WTC11 (cell line): ENCODE measurements at regions not wholly inside any gene's neighbourhood (a gene's known extent, or its start where the extent isn't known, plus 50 kb on each side); places are given as distances from the start of the nearest gene placed in this dataset.

Experiments
- ATAC-seq: fragments of 200-7000 bp; cut with Tn5 transposase; 2 replicates; pipeline ENCODE4 v1.10.0; 2021; ENCODE audit warnings: mild to moderate bottlenecking, moderate library complexity
- CTCF ChIA-PET: fragments of 300-600 bp; sonication (Branson Sonifier 250); formaldehyde crosslinking; loops from one replicate; lab custom pipeline; 2021; ENCODE audit warnings: antibody characterized with exemption; lab: Charles Lee
- POLR2A ChIA-PET: fragments of 350-600 bp; sonication (Branson Sonifier 250); formaldehyde crosslinking; loops from one replicate; lab custom pipeline; 2021; ENCODE audit warnings: antibody characterized with exemption; lab: Charles Lee
- DNase-seq: peaks from one replicate; pipeline ENCODE4 v3.0.0; 2021; ENCODE audit warnings: low spot score
- H3K27ac Mint-ChIP-seq: 2 replicates; pipeline ENCODE4 v1.8.0; 2021; ENCODE audit warnings: mixed read lengths
- H3K27me3 Mint-ChIP-seq: 2 replicates; pipeline ENCODE4 v1.8.0; 2021; ENCODE audit warnings: low read depth, mild to moderate bottlenecking, moderate library complexity, mixed read lengths
- H3K36me3 Mint-ChIP-seq: 2 replicates; pipeline ENCODE4 v1.8.0; 2021; ENCODE audit warnings: mixed read lengths
- H3K4me1 Mint-ChIP-seq: 2 replicates; pipeline ENCODE4 v1.8.0; 2022; ENCODE audit warnings: mixed read lengths
- H3K4me3 Mint-ChIP-seq: 2 replicates; pipeline ENCODE4 v1.8.0; 2021; ENCODE audit warnings: mild to moderate bottlenecking, moderate library complexity, mixed read lengths
- H3K9me3 Mint-ChIP-seq: 2 replicates; pipeline ENCODE4 v1.8.0; 2021; ENCODE audit warnings: mixed read lengths
- AR ChIP-seq: fragments of 250-450 bp; sonication (Bioruptor Pico); IDR thresholded peaks from 2 replicates; pipeline ENCODE4 v1.9.0; 2021; ENCODE audit warnings: mild to moderate bottlenecking
- ARID4B ChIP-seq: sonication (generic); formaldehyde crosslinking; IDR thresholded peaks from 2 replicates; pipeline ENCODE4 v1.8.0; 2023; ENCODE audit warnings: missing genetic modification reagents, mild to moderate bottlenecking, borderline replicate concordance
- ESRRA ChIP-seq: sonication (generic); formaldehyde crosslinking; IDR thresholded peaks from 2 replicates; pipeline ENCODE4 v1.8.1; 2022; ENCODE audit warnings: mild to moderate bottlenecking, missing genetic modification reagents, borderline replicate concordance
- ETV6 ChIP-seq: sonication (generic); formaldehyde crosslinking; IDR thresholded peaks from 2 replicates; pipeline ENCODE4 v1.8.1; 2022; ENCODE audit warnings: mild to moderate bottlenecking, missing genetic modification reagents
- FOXK1 ChIP-seq: sonication (generic); formaldehyde crosslinking; IDR thresholded peaks from 2 replicates; pipeline ENCODE4 v1.8.0; 2022; ENCODE audit warnings: mild to moderate bottlenecking, moderate library complexity, missing genetic modification reagents
- GABPB1 ChIP-seq: sonication (generic); formaldehyde crosslinking; IDR thresholded peaks from 2 replicates; pipeline ENCODE4 v1.8.1; 2023; ENCODE audit warnings: mild to moderate bottlenecking, missing genetic modification reagents
- KAT7 ChIP-seq: sonication (generic); formaldehyde crosslinking; IDR thresholded peaks from 2 replicates; pipeline ENCODE4 v1.8.1; 2023; ENCODE audit warnings: missing genetic modification reagents, mild to moderate bottlenecking, borderline replicate concordance
- NR1H2 ChIP-seq: sonication (generic); formaldehyde crosslinking; IDR thresholded peaks from 2 replicates; pipeline ENCODE4 v1.9.0; 2021; ENCODE audit warnings: mild to moderate bottlenecking, moderate library complexity, missing genetic modification reagents
- PRRX2 ChIP-seq: fragments of 250-450 bp; sonication (Bioruptor Pico); IDR thresholded peaks from 2 replicates; pipeline ENCODE4 v1.8.0; 2021; ENCODE audit warnings: mild to moderate bottlenecking
- SOX15 ChIP-seq: fragments of 250-450 bp; sonication (Bioruptor Pico); IDR thresholded peaks from 2 replicates; pipeline ENCODE4 v1.9.0; 2021; ENCODE audit warnings: mild to moderate bottlenecking
- USF2 ChIP-seq: sonication (generic); formaldehyde crosslinking; IDR thresholded peaks from 2 replicates; pipeline ENCODE4 v1.8.1; 2023; ENCODE audit warnings: mild to moderate bottlenecking, missing genetic modification reagents, moderate library complexity
- ZNF317 ChIP-seq: sonication (generic); formaldehyde crosslinking; IDR thresholded peaks from 2 replicates; pipeline ENCODE4 v1.8.1; 2023; ENCODE audit warnings: low read depth, mild to moderate bottlenecking, moderate library complexity, missing genetic modification reagents, borderline replicate concordance
- ZNF423 ChIP-seq: fragments of 250-450 bp; sonication (Bioruptor Pico); IDR thresholded peaks from 2 replicates; pipeline ENCODE4 v2.1.2; 2022; ENCODE audit warnings: mild to moderate bottlenecking, moderate library complexity
- TF ChIP-seq, protein P1 (sequence below): sonication (generic); formaldehyde crosslinking; IDR thresholded peaks from 2 replicates; pipeline ENCODE4 v1.8.1; 2022; ENCODE audit warnings: mild to moderate bottlenecking, moderate library complexity, missing genetic modification reagents
- TF ChIP-seq, protein P2 (sequence below): sonication (generic); formaldehyde crosslinking; IDR thresholded peaks from 2 replicates; pipeline ENCODE4 v1.8.1; 2023; ENCODE audit warnings: mild to moderate bottlenecking, missing genetic modification reagents, borderline replicate concordance
- TF ChIP-seq, protein P3 (sequence below): sonication (generic); formaldehyde crosslinking; IDR thresholded peaks from 2 replicates; pipeline ENCODE4 v1.8.1; 2022; ENCODE audit warnings: mild to moderate bottlenecking, missing genetic modification reagents, moderate library complexity, borderline replicate concordance

GRCh38 chr4:96390404-96390803, 550.5 kb downstream of the PDHA2 start (continued):
- TF ChIP-seq ZNF423 (no peak), KAT7 (CRISPR knock-in tag) (no peak), SOX15 (CRISPR knock-in tag) (no peak), ESRRA (no peak)
- TF ChIP-seq, protein P1, sequence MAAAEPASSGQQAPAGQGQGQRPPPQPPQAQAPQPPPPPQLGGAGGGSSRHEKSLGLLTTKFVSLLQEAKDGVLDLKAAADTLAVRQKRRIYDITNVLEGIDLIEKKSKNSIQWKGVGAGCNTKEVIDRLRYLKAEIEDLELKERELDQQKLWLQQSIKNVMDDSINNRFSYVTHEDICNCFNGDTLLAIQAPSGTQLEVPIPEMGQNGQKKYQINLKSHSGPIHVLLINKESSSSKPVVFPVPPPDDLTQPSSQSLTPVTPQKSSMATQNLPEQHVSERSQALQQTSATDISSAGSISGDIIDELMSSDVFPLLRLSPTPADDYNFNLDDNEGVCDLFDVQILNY (CRISPR knock-in tag) = no peak

DNA sequence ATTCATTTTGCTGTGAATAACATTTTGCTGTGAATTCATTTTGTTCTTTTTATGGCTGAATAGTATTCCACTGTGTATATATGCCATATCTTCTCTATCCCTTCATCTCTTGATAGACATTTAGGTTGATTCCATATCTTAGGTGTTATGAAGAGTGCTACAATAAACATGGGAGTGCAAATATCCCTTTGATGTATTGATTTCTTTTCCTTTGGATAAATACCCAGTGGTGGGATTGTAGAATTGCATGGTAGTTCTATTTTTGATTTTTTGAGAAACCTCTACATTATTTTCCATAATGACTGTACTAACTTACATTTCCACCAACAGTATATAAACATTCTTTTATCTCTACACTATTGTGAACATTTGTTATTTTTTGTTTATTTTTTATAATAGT, 555.9 kb downstream of the PDHA2 start:
- Mint-ChIP-seq H3K27ac (no peak overlapping the region), H3K27me3 (no peaks in the 10 kb centered on the region), H3K36me3 (peaks cover 3% of the 10 kb centered on the region)
- CTCF ChIA-PET = no interaction called here
- TF ChIP-seq USF2 (CRISPR knock-in tag) = no peak
- TF ChIP-seq, all 79 proteins: peak for 0
- ATAC-seq (no peak), DNase-seq (no peak)
- Mint-ChIP-seq H3K4me3 (no peak overlapping the region), H3K4me1 (no peaks in the 10 kb centered on the region), H3K9me3 (peaks cover 20% of the 10 kb centered on the region)
- POLR2A ChIA-PET = no interaction called here

- ATAC-seq = no peak
- TF ChIP-seq FOXK1 (CRISPR knock-in tag) (no peak), NR1H2 (CRISPR knock-in tag) (no peak), USF2 (CRISPR knock-in tag) (no peak), ARID4B (CRISPR knock-in tag) (no peak), AR (CRISPR knock-in tag) (no peak), GABPB1 (CRISPR knock-in tag) (no peak), KAT7 (CRISPR knock-in tag) (no peak), PRRX2 (CRISPR knock-in tag) (no peak), ZNF317 (CRISPR knock-in tag) (no peak), ETV6 (CRISPR knock-in tag) (no peak)
- TF ChIP-seq, protein P2, sequence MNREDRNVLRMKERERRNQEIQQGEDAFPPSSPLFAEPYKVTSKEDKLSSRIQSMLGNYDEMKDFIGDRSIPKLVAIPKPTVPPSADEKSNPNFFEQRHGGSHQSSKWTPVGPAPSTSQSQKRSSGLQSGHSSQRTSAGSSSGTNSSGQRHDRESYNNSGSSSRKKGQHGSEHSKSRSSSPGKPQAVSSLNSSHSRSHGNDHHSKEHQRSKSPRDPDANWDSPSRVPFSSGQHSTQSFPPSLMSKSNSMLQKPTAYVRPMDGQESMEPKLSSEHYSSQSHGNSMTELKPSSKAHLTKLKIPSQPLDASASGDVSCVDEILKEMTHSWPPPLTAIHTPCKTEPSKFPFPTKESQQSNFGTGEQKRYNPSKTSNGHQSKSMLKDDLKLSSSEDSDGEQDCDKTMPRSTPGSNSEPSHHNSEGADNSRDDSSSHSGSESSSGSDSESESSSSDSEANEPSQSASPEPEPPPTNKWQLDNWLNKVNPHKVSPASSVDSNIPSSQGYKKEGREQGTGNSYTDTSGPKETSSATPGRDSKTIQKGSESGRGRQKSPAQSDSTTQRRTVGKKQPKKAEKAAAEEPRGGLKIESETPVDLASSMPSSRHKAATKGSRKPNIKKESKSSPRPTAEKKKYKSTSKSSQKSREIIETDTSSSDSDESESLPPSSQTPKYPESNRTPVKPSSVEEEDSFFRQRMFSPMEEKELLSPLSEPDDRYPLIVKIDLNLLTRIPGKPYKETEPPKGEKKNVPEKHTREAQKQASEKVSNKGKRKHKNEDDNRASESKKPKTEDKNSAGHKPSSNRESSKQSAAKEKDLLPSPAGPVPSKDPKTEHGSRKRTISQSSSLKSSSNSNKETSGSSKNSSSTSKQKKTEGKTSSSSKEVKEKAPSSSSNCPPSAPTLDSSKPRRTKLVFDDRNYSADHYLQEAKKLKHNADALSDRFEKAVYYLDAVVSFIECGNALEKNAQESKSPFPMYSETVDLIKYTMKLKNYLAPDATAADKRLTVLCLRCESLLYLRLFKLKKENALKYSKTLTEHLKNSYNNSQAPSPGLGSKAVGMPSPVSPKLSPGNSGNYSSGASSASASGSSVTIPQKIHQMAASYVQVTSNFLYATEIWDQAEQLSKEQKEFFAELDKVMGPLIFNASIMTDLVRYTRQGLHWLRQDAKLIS (CRISPR knock-in tag) = no peak
- TF ChIP-seq, protein P3, sequence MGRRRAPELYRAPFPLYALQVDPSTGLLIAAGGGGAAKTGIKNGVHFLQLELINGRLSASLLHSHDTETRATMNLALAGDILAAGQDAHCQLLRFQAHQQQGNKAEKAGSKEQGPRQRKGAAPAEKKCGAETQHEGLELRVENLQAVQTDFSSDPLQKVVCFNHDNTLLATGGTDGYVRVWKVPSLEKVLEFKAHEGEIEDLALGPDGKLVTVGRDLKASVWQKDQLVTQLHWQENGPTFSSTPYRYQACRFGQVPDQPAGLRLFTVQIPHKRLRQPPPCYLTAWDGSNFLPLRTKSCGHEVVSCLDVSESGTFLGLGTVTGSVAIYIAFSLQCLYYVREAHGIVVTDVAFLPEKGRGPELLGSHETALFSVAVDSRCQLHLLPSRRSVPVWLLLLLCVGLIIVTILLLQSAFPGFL (CRISPR knock-in tag) = no peak
- peaks cover 8% of the 10 kb centered on the region for H3K9me3 Mint-ChIP-seq
- H3K4me3 Mint-ChIP-seq = no peak overlapping the region
- H3K36me3 Mint-ChIP-seq = no peaks in the 10 kb centered on the region
- ChIA-PET POLR2A (no interaction called here), CTCF (no interaction called here)
- H3K27me3 Mint-ChIP-seq = no peaks in the 10 kb centered on the region
- peaks cover 8% of the 10 kb centered on the region for H3K4me1 Mint-ChIP-seq
- H3K27ac Mint-ChIP-seq = no peak overlapping the region
- DNase-seq = no peak
These were observed 566.8 kb downstream of the PDHA2 start for GRCh38 chr4:96406742-96407141.
